IMR-90 (cell line): ENCODE measurements at regions not wholly inside any gene's neighbourhood (a gene's known extent, or its start where the extent isn't known, plus 50 kb on each side); places are given as distances from the start of the nearest gene placed in this dataset.

Experiments
- ATAC-seq: fragments of 200-7000 bp; cut with Tn5 transposase; 2 replicates; pipeline ENCODE4 v1.9.1; 2020; ENCODE audit warnings: low read depth, mild to moderate bottlenecking, moderate library complexity
- BruUV-seq: library from RNA; stranded (reverse); fragments of 400-500 nt; replicated peaks from 2 replicates; lab custom pipeline; 2021; lab: Mats Ljungman, UMichigan
- CTCF ChIA-PET: fragments of 300-600 bp; formaldehyde crosslinking; extraction: SDS; loops from one replicate; lab custom pipeline; 2021; ENCODE audit warnings: antibody characterized with exemption; lab: Yijun Ruan, JAX
- POLR2A ChIA-PET: fragments of 300-600 bp; sonication (Branson Sonifier 250); formaldehyde crosslinking; loops from one replicate; lab custom pipeline; 2022; ENCODE audit warnings: antibody characterized with exemption; ENCODE audit not compliant: unreplicated experiment; lab: Charles Lee
- DNase-seq: peaks from one replicate; pipeline ENCODE4 v3.0.0; 2013
- H2AFZ ChIP-seq: replicated peaks from 2 replicates; pipeline ENCODE3; 2013; ENCODE audit warnings: low read length, mild to moderate bottlenecking; ENCODE audit not compliant: poor library complexity
- H2AK5ac ChIP-seq: 2 replicates; pipeline ENCODE4 v1.6.1; 2013; ENCODE audit warnings: low read depth, low read length, inconsistent platforms
- H2AK9ac ChIP-seq: replicated peaks from 2 replicates; pipeline ENCODE3; 2013; ENCODE audit warnings: mild to moderate bottlenecking, low read depth, low read length, moderate library complexity; ENCODE audit not compliant: poor library complexity
- H2BK120ac ChIP-seq: 2 replicates; pipeline ENCODE4 v1.6.1; 2013; ENCODE audit warnings: low read depth, low read length, inconsistent platforms
- H2BK15ac ChIP-seq: 3 replicates; pipeline ENCODE4 v1.6.1; 2013; ENCODE audit warnings: low read depth, low read length, inconsistent platforms
- H2BK20ac ChIP-seq: 2 replicates; pipeline ENCODE4 v1.6.1; 2013; ENCODE audit warnings: low read depth, mild to moderate bottlenecking, inconsistent platforms, low read length, moderate library complexity
- H2BK5ac ChIP-seq: 2 replicates; pipeline ENCODE4 v1.6.1; 2013; ENCODE audit warnings: mild to moderate bottlenecking, low read depth, low read length, inconsistent platforms; ENCODE audit not compliant: poor library complexity, severe bottlenecking
- H3K14ac ChIP-seq: replicated peaks from 2 replicates; pipeline ENCODE4 v1.6.1; 2013; ENCODE audit warnings: low read depth, low read length, inconsistent platforms
- H3K18ac ChIP-seq: 2 replicates; pipeline ENCODE4 v1.6.1; 2013; ENCODE audit warnings: low read depth, low read length, control low read depth
- H3K23ac ChIP-seq: 2 replicates; pipeline ENCODE4 v1.6.1; 2013; ENCODE audit warnings: low read depth, low read length, inconsistent platforms
- H3K27ac ChIP-seq: 2 replicates; pipeline ENCODE4 v1.5.1; 2013; ENCODE audit warnings: mild to moderate bottlenecking, control low read depth, low read length; ENCODE audit not compliant: insufficient read depth
- H3K27me3 ChIP-seq: 2 replicates; pipeline ENCODE4 v1.6.1; 2013; ENCODE audit warnings: low read length; ENCODE audit not compliant: control insufficient read depth, insufficient read depth
- H3K36me3 ChIP-seq: 2 replicates; pipeline ENCODE4 v1.6.1; 2013; ENCODE audit warnings: low read length, mixed read lengths; ENCODE audit not compliant: control insufficient read depth, insufficient read depth
- H3K4ac ChIP-seq: 2 replicates; pipeline ENCODE4 v1.6.1; 2013; ENCODE audit warnings: low read depth, low read length, inconsistent platforms
- H3K4me1 ChIP-seq: 2 replicates; pipeline ENCODE4 v1.6.1; 2013; ENCODE audit warnings: low read length, mixed read lengths; ENCODE audit not compliant: control insufficient read depth, insufficient read depth
- H3K4me2 ChIP-seq: 2 replicates; pipeline ENCODE4 v1.6.1; 2013; ENCODE audit warnings: low read depth, mild to moderate bottlenecking, control low read depth, low read length, moderate library complexity
- H3K4me3 ChIP-seq: 2 replicates; pipeline ENCODE4 v1.5.1; 2013; ENCODE audit warnings: low read depth, mild to moderate bottlenecking, control low read depth, low read length, moderate library complexity; ENCODE audit not compliant: insufficient read depth
- H3K56ac ChIP-seq: 2 replicates; pipeline ENCODE4 v1.6.1; 2013; ENCODE audit warnings: low read length, inconsistent platforms; ENCODE audit not compliant: insufficient read depth; ENCODE audit errors: extremely low read depth
- H3K79me1 ChIP-seq, 2 experiments: 2 replicates each; pipeline ENCODE4 v1.6.1; 2013; ENCODE audit warnings: low read length in 2 of 2, inconsistent platforms in 1 of 2, low read depth in 1 of 2
- H3K9ac ChIP-seq: 2 replicates; pipeline ENCODE4 v1.6.1; 2013; ENCODE audit warnings: low read depth, low read length, control low read depth
- H3K9me1 ChIP-seq: 2 replicates; pipeline ENCODE4 v1.6.1; 2013; ENCODE audit warnings: low read length, inconsistent platforms; ENCODE audit not compliant: insufficient read depth
- H3K9me3 ChIP-seq: 2 replicates; pipeline ENCODE4 v1.6.1; 2013; ENCODE audit warnings: low read length; ENCODE audit not compliant: control insufficient read depth, insufficient read depth
- H4K20me1 ChIP-seq: 2 replicates; pipeline ENCODE4 v1.6.1; 2013; ENCODE audit warnings: low read length, inconsistent platforms; ENCODE audit not compliant: insufficient read depth
- H4K5ac ChIP-seq: 2 replicates; pipeline ENCODE4 v1.6.1; 2013; ENCODE audit warnings: mild to moderate bottlenecking, low read depth, low read length, control low read depth
- H4K8ac ChIP-seq, 2 experiments: 2 replicates each; pipeline ENCODE4 v1.6.1; 2013; ENCODE audit warnings: low read depth in 2 of 2, low read length in 2 of 2, control low read depth in 1 of 2, inconsistent platforms in 1 of 2
- H4K91ac ChIP-seq: 2 replicates; pipeline ENCODE4 v1.6.1; 2013; ENCODE audit warnings: low read depth, low read length, inconsistent platforms; ENCODE audit not compliant: insufficient read depth
- BHLHE40 ChIP-seq: fragments of 150-350 bp; IDR thresholded peaks from 2 replicates; pipeline ENCODE4 v1.6.1; 2016; ENCODE audit warnings: mild to moderate bottlenecking, low read depth, low read length
- CEBPB ChIP-seq: IDR thresholded peaks from 2 replicates; pipeline ENCODE4 v1.6.1; 2012; ENCODE audit warnings: low read depth, low read length, improper control_type of control experiment
- CHD1 ChIP-seq: IDR thresholded peaks from 2 replicates; pipeline ENCODE4 v1.6.1; 2012; ENCODE audit warnings: low read depth, low read length, improper control_type of control experiment
- CTCF ChIP-seq: conservative IDR thresholded peaks from 2 replicates; pipeline ENCODE4 v1.5.1; 2012; ENCODE audit warnings: mild to moderate bottlenecking, low read depth, low read length, improper control_type of control experiment
- ELK1 ChIP-seq: fragments of 150-350 bp; IDR thresholded peaks from 2 replicates; pipeline ENCODE4 v1.6.1; 2016; ENCODE audit warnings: low read depth, mild to moderate bottlenecking, low read length, moderate library complexity, borderline replicate concordance
- FOS ChIP-seq: fragments of 150-350 bp; IDR thresholded peaks from 2 replicates; pipeline ENCODE4 v1.6.1; 2016; ENCODE audit warnings: low read depth, low read length
- MAFK ChIP-seq: IDR thresholded peaks from 2 replicates; pipeline ENCODE4 v1.6.1; 2012; ENCODE audit warnings: low read depth, low read length, improper control_type of control experiment
- MAZ ChIP-seq: IDR thresholded peaks from 2 replicates; pipeline ENCODE4 v1.6.1; 2012; ENCODE audit warnings: low read depth, mild to moderate bottlenecking, low read length, improper control_type of control experiment, moderate library complexity, borderline replicate concordance
- MXI1 ChIP-seq: IDR thresholded peaks from 2 replicates; pipeline ENCODE4 v1.6.1; 2012; ENCODE audit warnings: low read depth, mild to moderate bottlenecking, low read length, moderate library complexity, borderline replicate concordance
- NFE2L2 ChIP-seq: fragments of 150-350 bp; IDR thresholded peaks from 2 replicates; pipeline ENCODE4 v1.6.1; 2016; ENCODE audit warnings: low read depth, mild to moderate bottlenecking, low read length
- POLR2A ChIP-seq: IDR thresholded peaks from 2 replicates; pipeline ENCODE4 v1.6.1; 2012; ENCODE audit warnings: mild to moderate bottlenecking, low read depth, low read length
- RAD21 ChIP-seq: IDR thresholded peaks from 2 replicates; pipeline ENCODE4 v1.6.1; 2012; ENCODE audit warnings: low read length, improper control_type of control experiment
- RCOR1 ChIP-seq: IDR thresholded peaks from 2 replicates; pipeline ENCODE4 v1.6.1; 2012; ENCODE audit warnings: mild to moderate bottlenecking, low read length, improper control_type of control experiment; ENCODE audit not compliant: insufficient replicate concordance
- RFX5 ChIP-seq: IDR thresholded peaks from 2 replicates; pipeline ENCODE4 v1.8.0; 2012; ENCODE audit warnings: low read depth, mild to moderate bottlenecking, low read length, moderate library complexity
- SMC3 ChIP-seq: fragments of 150-350 bp; IDR thresholded peaks from 2 replicates; pipeline ENCODE4 v1.6.1; 2016; ENCODE audit warnings: low read depth, mild to moderate bottlenecking, antibody characterized with exemption, low read length, moderate library complexity
- USF2 ChIP-seq: fragments of 150-350 bp; IDR thresholded peaks from 2 replicates; pipeline ENCODE4 v1.6.1; 2017; ENCODE audit warnings: mild to moderate bottlenecking, antibody characterized with exemption, low read length, low read depth
- WGBS, 2 experiments: methylation state at CpG; one replicate each; pipeline versions ENCODE4 v1.1.5 to v1.1.7; 2013; ENCODE audit warnings: missing lambda C conversion rate in 2 of 2; ENCODE audit not compliant: insufficient read length in 1 of 2; ENCODE audit errors: extremely low coverage in 2 of 2; 5-methylcytosine and 5-hydroxymethylcytosine counted together
- dilution Hi-C: fragments of 300-500 bp; cut with HindIII; formaldehyde crosslinking; loops from one replicate; pipeline ENCODE4 v1.14.3; 2018; ENCODE audit warnings: low sequenced_read_pairs; ENCODE audit not compliant: unreplicated experiment
- in situ Hi-C: fragments of 300-500 bp; cut with MboI; formaldehyde crosslinking; loops from 3 replicates; pipeline ENCODE4 v1.14.3; 2019; ENCODE audit warnings: low sequenced_read_pairs, inconsistent platforms, mixed read lengths
- intact Hi-C: fragments of 100-400 bp; cut with micrococcal nuclease; formaldehyde crosslinking; loops from 2 replicates; pipeline ENCODE4 v1.10.0; 2022

GRCh38 chr2:42851186-42851585, 58.8 kb upstream of the HAAO start:
- Histone ChIP-seq H3K23ac (no peak overlapping the region), H3K79me1 (no peaks in the 10 kb centered on the region), H3K9ac (no peak overlapping the region), H3K4me3 (no peak overlapping the region), H3K14ac (no peak overlapping the region), H2AK5ac (no peak overlapping the region), H3K27ac (no peak overlapping the region), H3K4ac (no peak overlapping the region), H4K8ac (no peak overlapping the region), H2BK20ac (no peak overlapping the region), H3K18ac (no peak overlapping the region), H3K4me1 (peaks cover 9% of the 10 kb centered on the region; the same call in 1 of the 2 replicates), H3K4me2 (no peak overlapping the region), H2BK5ac (no peak overlapping the region), H3K27me3 (peaks cover 6% of the 10 kb centered on the region; the same call in 1 of the 2 replicates), H3K56ac (no peak overlapping the region), H3K9me1 (peaks cover 7% of the 10 kb centered on the region), H2BK120ac (no peak overlapping the region), H4K91ac (no peak overlapping the region), H2AFZ (no peak overlapping the region), H3K9me3 (no peaks in the 10 kb centered on the region), H4K20me1 (no peaks in the 10 kb centered on the region), H4K5ac (no peak overlapping the region), H3K36me3 (no peaks in the 10 kb centered on the region), H2BK15ac (no peak overlapping the region), H2AK9ac (no peak overlapping the region)
- TF ChIP-seq MXI1 = no peak
- no peak for TF ChIP-seq MAZ
- no peak for TF ChIP-seq FOS
- no peak for TF ChIP-seq POLR2A
- TF ChIP-seq MAFK = no peak
- TF ChIP-seq ELK1 = no peak
- no peak for TF ChIP-seq CHD1
- TF ChIP-seq USF2 = no peak
- no peak for TF ChIP-seq RAD21
- TF ChIP-seq NFE2L2 = no peak
- TF ChIP-seq RFX5 = no peak
- no peak for TF ChIP-seq CTCF
- no peak for TF ChIP-seq BHLHE40
- TF ChIP-seq RCOR1 = no peak
- TF ChIP-seq CEBPB = no peak
- TF ChIP-seq SMC3 = no peak
- ChIA-PET CTCF (no interaction called here), POLR2A (no interaction called here)
- 80% methylated on average over 1 of the region's 4 CpGs; no CpG with 5 or more reads in 1 of the 2 experiments for WGBS, 2 experiments
- dilution Hi-C loops = no loop called here
- no TSS peak for BruUV-seq
- intact Hi-C loops = no loop called here
- in situ Hi-C loops = loop anchor here (10.0 kb wide), 1 partner anchor 384 kb away; no protein-coding TSS in a partner anchor
- DNase-seq (no peak), ATAC-seq (no peak)
